ENCODE measurements at regions not wholly inside any gene's neighbourhood (a gene's known extent, or its start where the extent isn't known, plus 50 kb on each side); places are given as distances from the start of the nearest gene placed in this dataset.

DNA sequence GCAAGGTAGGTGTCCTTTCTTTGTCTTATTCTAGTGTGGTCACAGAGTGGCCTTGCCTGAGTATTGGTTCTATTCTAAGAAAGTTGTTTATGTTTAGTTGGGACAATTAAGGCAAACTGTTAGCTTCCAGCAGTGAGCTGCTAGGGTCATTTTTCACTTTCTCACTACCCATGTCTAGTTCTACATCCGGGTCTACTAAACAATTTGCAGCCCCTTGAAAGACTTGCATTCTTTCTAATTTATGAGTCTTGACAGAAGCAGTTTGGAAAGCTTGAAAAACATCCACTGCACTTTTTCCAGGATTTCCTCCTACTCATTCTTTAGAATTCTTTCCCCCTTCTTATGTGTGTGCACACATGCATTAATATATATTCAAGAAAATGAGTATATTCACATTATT, 892.2 kb upstream of the ACO1 start:
- Histone ChIP-seq H3K4me3 (no peak overlapping the region), H3K27ac (no peak overlapping the region), H3K27me3 (no peaks in the 10 kb centered on the region), H3K36me3 (no peaks in the 10 kb centered on the region), H3K4me1 (no peaks in the 10 kb centered on the region), H3K9me3 (no peaks in the 10 kb centered on the region)
- TF ChIP-seq, protein P1, sequence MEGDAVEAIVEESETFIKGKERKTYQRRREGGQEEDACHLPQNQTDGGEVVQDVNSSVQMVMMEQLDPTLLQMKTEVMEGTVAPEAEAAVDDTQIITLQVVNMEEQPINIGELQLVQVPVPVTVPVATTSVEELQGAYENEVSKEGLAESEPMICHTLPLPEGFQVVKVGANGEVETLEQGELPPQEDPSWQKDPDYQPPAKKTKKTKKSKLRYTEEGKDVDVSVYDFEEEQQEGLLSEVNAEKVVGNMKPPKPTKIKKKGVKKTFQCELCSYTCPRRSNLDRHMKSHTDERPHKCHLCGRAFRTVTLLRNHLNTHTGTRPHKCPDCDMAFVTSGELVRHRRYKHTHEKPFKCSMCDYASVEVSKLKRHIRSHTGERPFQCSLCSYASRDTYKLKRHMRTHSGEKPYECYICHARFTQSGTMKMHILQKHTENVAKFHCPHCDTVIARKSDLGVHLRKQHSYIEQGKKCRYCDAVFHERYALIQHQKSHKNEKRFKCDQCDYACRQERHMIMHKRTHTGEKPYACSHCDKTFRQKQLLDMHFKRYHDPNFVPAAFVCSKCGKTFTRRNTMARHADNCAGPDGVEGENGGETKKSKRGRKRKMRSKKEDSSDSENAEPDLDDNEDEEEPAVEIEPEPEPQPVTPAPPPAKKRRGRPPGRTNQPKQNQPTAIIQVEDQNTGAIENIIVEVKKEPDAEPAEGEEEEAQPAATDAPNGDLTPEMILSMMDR (IDR thresholded peaks at IDR 0.05): no peak
- no peak for DNase-seq (ENCODE audit: low spot score in 2 of 2)
- intact Hi-C loops (cut with DNase I): no loop called here

DNA sequence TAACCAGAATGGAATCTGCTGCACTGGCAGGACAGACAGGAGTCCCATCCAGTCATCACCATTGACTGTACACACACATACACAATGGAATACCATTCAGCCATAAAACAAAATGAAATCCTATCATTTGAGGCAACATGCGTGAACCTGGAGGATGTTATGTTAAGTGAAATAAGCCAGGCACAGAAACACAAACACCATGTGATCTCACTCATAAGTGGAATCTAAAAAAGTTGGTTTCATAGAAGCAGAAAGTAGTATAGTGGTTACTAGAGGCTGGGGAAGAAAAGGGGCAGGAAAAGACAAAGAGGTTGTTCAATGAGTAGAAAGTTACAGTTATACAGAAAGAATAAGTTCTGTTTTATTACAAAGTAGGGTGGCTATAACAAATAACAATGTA, 884.0 kb upstream of the ACO1 start:
- H3K36me3 ChIP-seq: no peaks in the 10 kb centered on the region
- no peaks in the 10 kb centered on the region for H3K9me3 ChIP-seq
- TF ChIP-seq, protein P1 (IDR thresholded peaks at IDR 0.05): no peak
- DNase-seq (ENCODE audit: low spot score in 2 of 2): no peak
- H3K27me3 ChIP-seq: no peaks in the 10 kb centered on the region
- H3K4me1 ChIP-seq: no peaks in the 10 kb centered on the region
- intact Hi-C loops (cut with DNase I): no loop called here
- H3K27ac ChIP-seq: no peak overlapping the region
- no peak overlapping the region for H3K4me3 ChIP-seq

DNA sequence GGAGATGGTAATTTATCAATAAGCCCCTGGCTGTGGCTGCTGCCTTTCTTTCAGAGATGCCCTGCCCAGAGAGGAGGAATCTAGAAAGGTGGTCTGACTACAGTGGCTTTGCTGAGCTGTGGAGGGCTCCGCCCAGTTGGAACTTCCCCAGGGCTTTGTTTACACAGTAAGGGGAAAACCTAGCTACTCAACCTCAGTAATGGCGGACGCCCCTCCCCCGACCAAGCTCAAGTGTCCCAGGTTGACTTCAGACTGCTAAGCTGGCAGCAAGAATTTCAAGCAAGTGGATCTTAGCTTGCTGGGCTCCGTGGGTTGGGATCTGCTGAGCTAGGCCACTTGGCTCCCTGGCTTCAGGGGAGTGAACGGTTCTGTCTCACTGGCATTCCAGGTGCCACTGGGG, 865.4 kb upstream of the ACO1 start:
- H3K4me3 ChIP-seq: no peak overlapping the region
- H3K36me3 ChIP-seq: no peaks in the 10 kb centered on the region
- intact Hi-C loops (cut with DNase I): no loop called here
- DNase-seq (ENCODE audit: low spot score in 2 of 2): no peak
- no peaks in the 10 kb centered on the region for H3K9me3 ChIP-seq
- no peaks in the 10 kb centered on the region for H3K27me3 ChIP-seq
- H3K4me1 ChIP-seq: no peaks in the 10 kb centered on the region
- no peak overlapping the region for H3K27ac ChIP-seq
- TF ChIP-seq, protein P1 (IDR thresholded peaks at IDR 0.05): no peak

DNA sequence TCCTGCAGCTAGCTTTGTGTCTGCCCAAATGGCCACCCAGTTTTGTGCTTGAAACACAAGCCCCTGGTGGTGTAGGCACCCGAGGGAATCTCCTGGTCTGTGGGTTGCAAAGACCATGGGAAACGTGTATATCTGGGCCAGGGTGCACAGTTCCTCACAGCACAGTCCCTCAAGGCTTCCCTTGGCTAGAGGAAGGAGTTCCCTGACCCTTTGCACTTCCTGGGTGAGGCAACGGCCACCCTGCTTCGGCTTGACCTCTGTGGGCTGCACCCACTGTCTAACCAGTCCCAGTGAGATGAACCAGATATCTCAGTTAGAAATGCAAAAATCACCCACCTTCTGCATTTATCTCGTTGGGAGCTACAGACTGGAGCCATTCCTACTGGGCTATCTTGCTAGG, 865.0 kb upstream of the ACO1 start:
- intact Hi-C loops (cut with DNase I): no loop called here
- no peaks in the 10 kb centered on the region for H3K36me3 ChIP-seq
- H3K27ac ChIP-seq: no peak overlapping the region
- H3K4me3 ChIP-seq: no peak overlapping the region
- DNase-seq (ENCODE audit: low spot score in 2 of 2): no peak
- no peaks in the 10 kb centered on the region for H3K4me1 ChIP-seq
- H3K27me3 ChIP-seq: no peaks in the 10 kb centered on the region
- H3K9me3 ChIP-seq: no peaks in the 10 kb centered on the region
- TF ChIP-seq, protein P1 (IDR thresholded peaks at IDR 0.05): no peak

DNA sequence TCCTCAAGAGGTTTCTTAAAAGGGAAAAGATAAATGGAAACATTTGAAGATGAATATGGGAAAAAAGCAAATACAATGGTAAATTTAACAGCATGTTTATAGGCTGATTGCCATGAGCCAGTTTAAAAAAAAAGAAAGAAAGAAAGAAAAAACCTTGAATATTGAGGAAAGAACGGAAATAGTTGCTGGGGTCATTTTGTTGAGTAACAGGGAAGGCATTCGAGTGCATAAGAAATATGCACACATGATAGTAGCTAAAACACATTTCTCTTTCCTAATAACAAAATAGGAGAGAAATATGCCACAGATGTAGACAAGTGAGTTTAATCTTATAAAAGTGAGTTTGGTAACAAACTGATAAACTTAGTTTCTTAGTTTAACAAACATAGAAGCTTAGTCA, 864.6 kb upstream of the ACO1 start:
- no peaks in the 10 kb centered on the region for H3K36me3 ChIP-seq
- TF ChIP-seq, protein P1 (IDR thresholded peaks at IDR 0.05): no peak
- H3K4me1 ChIP-seq: no peaks in the 10 kb centered on the region
- intact Hi-C loops (cut with DNase I): no loop called here
- no peak overlapping the region for H3K27ac ChIP-seq
- DNase-seq (ENCODE audit: low spot score in 2 of 2): no peak
- H3K9me3 ChIP-seq: no peaks in the 10 kb centered on the region
- no peaks in the 10 kb centered on the region for H3K27me3 ChIP-seq
- no peak overlapping the region for H3K4me3 ChIP-seq

Data from ascending aorta (tissue), 2 donors.